CD4-positive, alpha-beta T cell (primary cell): ENCODE measurements at regions not wholly inside any gene's neighbourhood (a gene's known extent, or its start where the extent isn't known, plus 50 kb on each side); places are given as distances from the start of the nearest gene placed in this dataset.

Experiments used
- ATAC-seq: fragments of 200-7000 bp; cut with Tn5 transposase; one replicate; pipeline ENCODE4 v1.10.0; 2022; ENCODE audit warnings: mild to moderate bottlenecking; ENCODE audit not compliant: poor library complexity
- CTCF ChIA-PET: fragments of 350-600 bp; sonication (Branson Sonifier 250); formaldehyde crosslinking; loops from one replicate; lab custom pipeline; 2021; ENCODE audit warnings: antibody characterized with exemption, inconsistent platforms; lab: Charles Lee
- POLR2A ChIA-PET: fragments of 350-600 bp; sonication (Branson Sonifier 250); formaldehyde crosslinking; loops from one replicate; lab custom pipeline; 2021; ENCODE audit warnings: antibody characterized with exemption, inconsistent platforms; lab: Charles Lee
- DNase-seq, 14 experiments: peaks; one replicate each; pipeline ENCODE4 v3.0.0-alpha.2; 2013 to 2020; ENCODE audit warnings: mixed read lengths in 2 of 14
- H3K27ac ChIP-seq, 2 donors: one replicate each; pipeline versions ENCODE4 v1.5.1 to v1.7.0; 2013; ENCODE audit warnings: low read length in 2 of 2, low read depth in 1 of 2, mild to moderate bottlenecking in 1 of 2
- H3K27me3 ChIP-seq, 2 experiments: 1 replicate in 1 of 2; 2 replicates in 1 of 2; pipeline versions ENCODE4 v1.6.1 to v1.7.0; 2013; ENCODE audit warnings: low read length in 2 of 2, control low read depth in 1 of 2, mild to moderate bottlenecking in 1 of 2, moderate library complexity in 1 of 2; ENCODE audit not compliant: insufficient read depth in 2 of 2, control insufficient read depth in 1 of 2
- H3K36me3 ChIP-seq: one replicate; pipeline ENCODE4 v1.6.1; 2013; ENCODE audit warnings: low read length, control low read depth; ENCODE audit not compliant: insufficient read depth
- H3K4me1 ChIP-seq: one replicate; pipeline ENCODE4 v1.6.1; 2013; ENCODE audit warnings: low read length, control low read depth; ENCODE audit not compliant: insufficient read depth
- H3K4me3 ChIP-seq: one replicate; pipeline ENCODE4 v1.5.1; 2013; ENCODE audit warnings: mild to moderate bottlenecking, low read length, moderate library complexity
- H3K9me3 ChIP-seq, 2 experiments: 1 replicate in 1 of 2; 2 replicates in 1 of 2; pipeline versions ENCODE4 v1.6.1 to v1.7.0; 2013; ENCODE audit warnings: low read length in 2 of 2, mild to moderate bottlenecking in 2 of 2, control low read depth in 1 of 2, moderate library complexity in 1 of 2; ENCODE audit not compliant: control insufficient read depth in 1 of 2, insufficient read depth in 1 of 2
- H3K27ac Mint-ChIP-seq: one replicate; pipeline ENCODE4 v1.8.0; 2020; ENCODE audit warnings: mixed read lengths
- H3K27me3 Mint-ChIP-seq: one replicate; pipeline ENCODE4 v1.8.0; 2021; ENCODE audit warnings: mixed read lengths
- H3K36me3 Mint-ChIP-seq: one replicate; pipeline ENCODE4 v1.8.0; 2021; ENCODE audit warnings: low read depth, mixed read lengths
- H3K4me1 Mint-ChIP-seq: one replicate; pipeline ENCODE4 v1.8.0; 2021; ENCODE audit warnings: low read depth, mixed read lengths
- H3K4me3 Mint-ChIP-seq: one replicate; pipeline ENCODE4 v1.8.0; 2020; ENCODE audit warnings: mild to moderate bottlenecking, mixed read lengths
- H3K9me3 Mint-ChIP-seq: one replicate; pipeline ENCODE4 v1.8.0; 2020; ENCODE audit warnings: mixed read lengths
- CTCF ChIP-seq: fragments of 200-600 bp; IDR thresholded peaks from one replicate; pipeline ENCODE4 v1.8.0; 2022; ENCODE audit warnings: antibody characterized with exemption, mild to moderate bottlenecking
- intact Hi-C, 2 experiments: fragments of 100-400 bp; cut with DNase I in 1 of 2; cut with micrococcal nuclease in 1 of 2; formaldehyde crosslinking; loops; one replicate each; pipeline versions ENCODE4 v1.15.1 to v1.9.0; 2023 to 2025; cut with DNase I, micrococcal nuclease

GRCh38 chr16:86960266-86960665 is 356.9 kb downstream of the C16orf95 start:
- ChIA-PET CTCF (no interaction called here), POLR2A (no interaction called here)
- Histone ChIP-seq H3K4me3 (no peak overlapping the region), H3K27me3 (peaks cover 0 to 6% of the 10 kb centered on the region in 2 experiments), H3K27ac (no peak overlapping the region), H3K9me3 (peaks cover 0 to 20% of the 10 kb centered on the region in 2 experiments), H3K36me3 (no peaks in the 10 kb centered on the region), H3K4me1 (peaks cover 6% of the 10 kb centered on the region)
- Mint-ChIP-seq H3K27ac (no peak overlapping the region), H3K9me3 (no peaks in the 10 kb centered on the region), H3K36me3 (no peaks in the 10 kb centered on the region), H3K27me3 (peaks cover 24% of the 10 kb centered on the region), H3K4me3 (no peak overlapping the region), H3K4me1 (no peaks in the 10 kb centered on the region)
- TF ChIP-seq CTCF: no peak
- intact Hi-C loops: no loop called here
- DNase-seq: no peak
- ATAC-seq: no peak

GRCh38 chr16:86961171-86961601 is 356.0 kb downstream of the C16orf95 start:
- H3K27me3 ChIP-seq: peaks cover 0 to 3% of the 10 kb centered on the region in 2 experiments
- Mint-ChIP-seq H3K9me3 (no peaks in the 10 kb centered on the region), H3K4me3 (no peak overlapping the region), H3K27ac (no peak overlapping the region), H3K4me1 (no peaks in the 10 kb centered on the region), H3K27me3 (peaks cover 24% of the 10 kb centered on the region), H3K36me3 (no peaks in the 10 kb centered on the region)
- H3K27ac ChIP-seq: no peak overlapping the region
- no peak overlapping the region for H3K4me3 ChIP-seq
- peaks cover 0 to 20% of the 10 kb centered on the region in 2 experiments for H3K9me3 ChIP-seq
- intact Hi-C loops: no loop called here
- no peaks in the 10 kb centered on the region for H3K36me3 ChIP-seq
- no peak for TF ChIP-seq CTCF
- ChIA-PET POLR2A (no interaction called here), CTCF (no interaction called here)
- ATAC-seq (no peak), DNase-seq (no peak)
- H3K4me1 ChIP-seq: peaks cover 6% of the 10 kb centered on the region

- Mint-ChIP-seq H3K36me3 (no peaks in the 10 kb centered on the region), H3K9me3 (no peaks in the 10 kb centered on the region), H3K27ac (no peak overlapping the region), H3K4me1 (no peaks in the 10 kb centered on the region), H3K4me3 (no peak overlapping the region), H3K27me3 (peaks cover 21% of the 10 kb centered on the region)
- DNase-seq (no peak), ATAC-seq (no peak)
- ChIA-PET CTCF (no interaction called here), POLR2A (no interaction called here)
- Histone ChIP-seq H3K9me3 (peaks cover 0 to 17% of the 10 kb centered on the region in 2 experiments), H3K27ac (no peak overlapping the region), H3K4me1 (no peaks in the 10 kb centered on the region), H3K4me3 (no peak overlapping the region), H3K27me3 (peaks cover 0 to 2% of the 10 kb centered on the region in 2 experiments), H3K36me3 (no peaks in the 10 kb centered on the region)
- intact Hi-C loops: no loop called here
- TF ChIP-seq CTCF: no peak
These were observed 354.9 kb downstream of the C16orf95 start for GRCh38 chr16:86962259-86962658.
